AG04449 (cell line): ENCODE measurements at regions not wholly inside any gene's neighbourhood (a gene's known extent, or its start where the extent isn't known, plus 50 kb on each side); places are given as distances from the start of the nearest gene placed in this dataset.

Source experiments
- CTCF ChIA-PET: fragments of 350-600 bp; formaldehyde crosslinking; extraction: SDS; loops from one replicate; lab custom pipeline; 2021; ENCODE audit warnings: antibody characterized with exemption; lab: Yijun Ruan, JAX
- POLR2A ChIA-PET: fragments of 400-600, 350-600 bp; formaldehyde crosslinking; extraction: SDS; loops from one replicate; lab custom pipeline; 2020; ENCODE audit warnings: antibody characterized with exemption, inconsistent platforms; lab: Yijun Ruan, JAX
- DNase-seq: peaks from one replicate; pipeline ENCODE4 v3.0.0-alpha.2; 2010; ENCODE audit warnings: low read depth, low spot score
- H3K4me3 ChIP-seq: 2 replicates; pipeline ENCODE4 v1.5.1; 2011; ENCODE audit warnings: low read depth, mild to moderate bottlenecking, control low read depth, low read length
- TF ChIP-seq, protein P1 (sequence below): IDR thresholded peaks from one replicate; pipeline ENCODE4 v1.5.1; 2011; ENCODE audit warnings: mild to moderate bottlenecking, moderate library complexity, low read length, control low read depth, inconsistent platforms; ENCODE audit not compliant: insufficient read depth; ENCODE audit errors: missing control alignments

- no peak overlapping the region for H3K4me3 ChIP-seq
- ChIA-PET CTCF (no interaction called here), POLR2A (no interaction called here)
- no peak for DNase-seq
- TF ChIP-seq, protein P1, sequence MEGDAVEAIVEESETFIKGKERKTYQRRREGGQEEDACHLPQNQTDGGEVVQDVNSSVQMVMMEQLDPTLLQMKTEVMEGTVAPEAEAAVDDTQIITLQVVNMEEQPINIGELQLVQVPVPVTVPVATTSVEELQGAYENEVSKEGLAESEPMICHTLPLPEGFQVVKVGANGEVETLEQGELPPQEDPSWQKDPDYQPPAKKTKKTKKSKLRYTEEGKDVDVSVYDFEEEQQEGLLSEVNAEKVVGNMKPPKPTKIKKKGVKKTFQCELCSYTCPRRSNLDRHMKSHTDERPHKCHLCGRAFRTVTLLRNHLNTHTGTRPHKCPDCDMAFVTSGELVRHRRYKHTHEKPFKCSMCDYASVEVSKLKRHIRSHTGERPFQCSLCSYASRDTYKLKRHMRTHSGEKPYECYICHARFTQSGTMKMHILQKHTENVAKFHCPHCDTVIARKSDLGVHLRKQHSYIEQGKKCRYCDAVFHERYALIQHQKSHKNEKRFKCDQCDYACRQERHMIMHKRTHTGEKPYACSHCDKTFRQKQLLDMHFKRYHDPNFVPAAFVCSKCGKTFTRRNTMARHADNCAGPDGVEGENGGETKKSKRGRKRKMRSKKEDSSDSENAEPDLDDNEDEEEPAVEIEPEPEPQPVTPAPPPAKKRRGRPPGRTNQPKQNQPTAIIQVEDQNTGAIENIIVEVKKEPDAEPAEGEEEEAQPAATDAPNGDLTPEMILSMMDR = no peak
Measured at GRCh38 chr5:155759252-155759651, 567.7 kb upstream of the SGCD start.

- no peak overlapping the region for H3K4me3 ChIP-seq
- POLR2A ChIA-PET = no interaction called here
- CTCF ChIA-PET = no interaction called here
- no peak for DNase-seq
- TF ChIP-seq, protein P1 = no peak
Measured at GRCh38 chr5:155759984-155760383, 567.0 kb upstream of the SGCD start.

DNA sequence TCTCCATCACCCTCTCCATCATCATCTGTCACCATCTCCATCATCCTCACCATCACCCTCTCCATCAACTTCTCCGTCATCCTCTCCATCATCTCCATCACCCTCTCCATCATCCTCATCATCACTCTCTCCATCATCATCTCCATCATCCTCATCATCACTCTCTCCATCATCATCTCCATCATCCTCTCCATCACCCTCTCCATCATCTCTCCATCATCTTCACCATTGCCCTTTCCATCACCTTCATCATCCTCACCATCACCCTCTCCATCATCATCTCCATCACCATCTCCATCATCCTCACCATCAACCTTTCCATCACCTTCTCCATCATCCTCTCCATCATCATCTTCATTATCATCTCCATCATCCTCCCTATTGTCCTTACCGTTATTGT is 565.5 kb upstream of the SGCD start:
- TF ChIP-seq, protein P1 = no peak

GRCh38 chr5:155765715-155766114 is 561.2 kb upstream of the SGCD start:
- POLR2A ChIA-PET = no interaction called here
- no peak for DNase-seq
- CTCF ChIA-PET = no interaction called here
- no peak overlapping the region for H3K4me3 ChIP-seq
- TF ChIP-seq, protein P1 = no peak

More for the DNA sequence above, 565.5 kb upstream of the SGCD start:
- no peak for DNase-seq
- ChIA-PET POLR2A (no interaction called here), CTCF (no interaction called here)
- H3K4me3 ChIP-seq = no peak overlapping the region

DNA sequence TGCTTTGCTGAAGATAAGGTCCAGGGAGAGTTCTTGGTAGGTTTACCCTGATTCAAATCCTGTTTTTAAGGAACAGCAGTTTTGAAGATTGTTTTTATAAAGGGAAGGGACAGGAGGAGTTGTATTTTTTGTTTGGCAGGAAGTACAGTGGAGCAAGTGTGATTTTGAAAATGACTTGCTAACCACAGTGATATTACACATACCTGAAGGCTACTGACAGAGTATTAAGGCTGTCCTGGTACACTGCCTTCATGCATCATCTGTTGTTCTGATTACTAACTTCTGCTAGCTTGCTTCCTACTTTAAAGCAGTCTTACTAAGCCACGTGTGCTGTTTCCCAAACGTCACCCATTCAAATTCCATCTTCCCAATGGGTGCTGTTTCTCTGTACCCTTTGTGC is 559.5 kb upstream of the SGCD start:
- POLR2A ChIA-PET = no interaction called here
- CTCF ChIA-PET = no interaction called here
- TF ChIP-seq, protein P1 = no peak
- no peak for DNase-seq
- no peak overlapping the region for H3K4me3 ChIP-seq

DNA sequence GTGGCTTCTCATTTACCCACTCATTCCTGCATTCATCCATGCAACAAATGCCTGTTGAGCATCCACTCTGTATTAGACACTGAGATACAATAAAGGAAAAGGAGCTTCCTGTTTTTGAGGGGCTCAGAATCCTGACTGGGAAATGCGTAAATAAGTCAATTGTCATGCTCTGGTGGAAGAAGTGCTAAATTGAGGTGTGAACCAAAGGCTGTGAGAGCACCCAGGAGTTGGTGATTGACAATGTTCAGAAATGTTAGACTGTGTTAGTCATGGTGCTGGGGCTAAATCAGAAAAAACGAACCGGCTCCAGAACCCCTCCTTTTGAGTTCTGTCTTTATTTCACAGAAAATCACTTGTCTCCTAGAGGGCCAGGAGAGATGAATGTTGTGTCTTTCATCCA is 558.6 kb upstream of the SGCD start:
- no peak overlapping the region for H3K4me3 ChIP-seq
- TF ChIP-seq, protein P1 = no peak
- no peak for DNase-seq
- CTCF ChIA-PET = no interaction called here
- POLR2A ChIA-PET = no interaction called here
